Heart left ventricle (tissue), 13 donors: ENCODE measurements at regions not wholly inside any gene's neighbourhood (a gene's known extent, or its start where the extent isn't known, plus 50 kb on each side); places are given as distances from the start of the nearest gene placed in this dataset.

Source experiments
- CTCF ChIP-seq, 12 donors: fragments of 200-600 bp; sonication (generic) in 4 of 12; IDR thresholded peaks; one replicate each; pipeline versions ENCODE4 v1.5.0 to v1.8.0; 2018 to 2022; ENCODE audit warnings: antibody characterized with exemption in 12 of 12, mild to moderate bottlenecking in 5 of 12
- POLR2A ChIP-seq, 2 donors: fragments of 450-650 bp; IDR thresholded peaks; one replicate each; pipeline ENCODE4 v1.6.1; 2017; ENCODE audit warnings: antibody characterized with exemption in 2 of 2, mild to moderate bottlenecking in 2 of 2, moderate library complexity in 2 of 2
- donor health status: ischemic (EF 13 %, LVEDD 7.1; RV severe dilation, severe dysfunction).
- donor health status: DM: no; HTN: yes; CAD: no.
- donor health status: DM: no; HTN: no; CAD: no.
- donor health status: ischemic (EF 25% LVEDD 6.9; RV normal size, moderate dysfunction).
- donor health status: ischemic (EF 25% LVEDD 5.7; RV mildly dilated, moderate dysfunction).
- donor health status: ischemic (EF 35%, LVEDD 5.7; RV mildly dilated, moderate dysfunction).
- donor health status: nonischemic (EF 11% LVEDD 7.7; RV severe dilation, severe dysfunction).
- donor health status: DM: yes; HTN: yes; CAD: no.
- donor health status: PGD.
- donor health status: ischemic (EF 29% LVEDD 5.4; RV normal size, mild dysfunction).
- donor health status: nonischemic (EF 23%, LVEDD 6.1; RV moderate dilation, normal function).

- TF ChIP-seq POLR2A (IDR thresholded peaks at IDR 0.05) (no peak), CTCF (IDR thresholded peaks at IDR 0.05) (no peak)
Measured at GRCh38 chr4:158462611-158463010, 59.1 kb upstream of the RXFP1 start.
